ENCODE measurements at regions not wholly inside any gene's neighbourhood (a gene's known extent, or its start where the extent isn't known, plus 50 kb on each side); places are given as distances from the start of the nearest gene placed in this dataset.

- ATAC-seq, result no peak
- no peak overlapping the region for H3K27ac Mint-ChIP-seq
- no peaks in the 10 kb centered on the region for H3K36me3 Mint-ChIP-seq
Observed at GRCh38 chr2:56648802-56649201, 465.0 kb downstream of the CCDC85A start.

GRCh38 chr2:56654936-56655335 is 471.1 kb downstream of the CCDC85A start:
- ATAC-seq (no peak), DNase-seq (ENCODE audit: low spot score in 2 of 2) (no peak)
- H3K36me3 Mint-ChIP-seq, result no peaks in the 10 kb centered on the region
- H3K27ac Mint-ChIP-seq, result no peak overlapping the region
- H3K9me3 Mint-ChIP-seq, result peaks cover 15 to 23% of the 10 kb centered on the region in 2 donors

More at GRCh38 chr2:56648802-56649201, 465.0 kb downstream of the CCDC85A start:
- H3K9me3 Mint-ChIP-seq, result peaks cover 7 to 12% of the 10 kb centered on the region in 2 donors
- no peak for DNase-seq (ENCODE audit: low spot score in 2 of 2)

DNA sequence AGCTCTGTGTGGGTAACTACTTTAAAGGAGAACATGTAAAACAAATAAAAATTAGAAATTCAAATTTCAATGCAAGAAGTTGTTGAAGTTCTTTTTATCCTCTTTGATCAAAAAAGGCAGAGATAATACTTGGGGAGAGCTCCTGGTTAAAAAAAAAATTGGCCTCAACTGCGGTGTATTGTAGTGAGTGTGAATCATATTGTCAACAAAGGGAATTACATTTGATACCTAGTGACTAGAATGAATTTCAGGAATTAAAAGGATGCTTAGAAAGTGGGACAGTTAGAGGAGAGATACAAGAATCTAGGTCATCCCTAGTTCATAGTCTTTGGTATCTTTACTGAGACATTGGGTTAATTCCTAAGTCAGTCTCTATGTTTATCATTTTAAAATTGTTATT is 473.0 kb downstream of the CCDC85A start:
- Mint-ChIP-seq H3K9me3 (peaks cover 14 to 22% of the 10 kb centered on the region in 2 donors), H3K27ac (no peak overlapping the region), H3K36me3 (no peaks in the 10 kb centered on the region)
- no peak for ATAC-seq
- no peak for DNase-seq (ENCODE audit: low spot score in 2 of 2)

DNA sequence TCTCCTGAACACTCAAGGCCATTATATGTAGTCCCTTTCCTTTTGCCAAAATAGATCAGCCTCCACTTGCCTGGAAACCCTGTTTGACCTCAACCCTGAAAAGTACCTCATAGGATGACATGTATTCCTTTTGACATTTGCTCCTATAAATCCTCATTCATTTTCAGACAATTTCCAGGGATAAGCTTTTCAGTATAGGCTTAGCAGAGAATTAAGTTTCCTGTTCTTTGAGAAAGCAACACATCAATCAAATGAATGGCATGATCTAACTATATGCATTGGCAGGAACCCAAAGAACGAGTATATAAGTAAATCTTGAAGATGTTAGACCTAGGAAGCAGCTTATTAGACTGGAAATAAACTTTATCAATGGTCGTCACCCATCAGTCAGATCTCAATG is 483.0 kb downstream of the CCDC85A start:
- no peak overlapping the region for H3K27ac Mint-ChIP-seq
- peaks cover 0 to 4% of the 10 kb centered on the region in 2 donors for H3K36me3 Mint-ChIP-seq

GRCh38 chr2:56671973-56672569 is 488.3 kb downstream of the CCDC85A start:
- Mint-ChIP-seq H3K9me3 (peaks cover 23 to 34% of the 10 kb centered on the region in 2 donors), H3K36me3 (peaks cover 0 to 11% of the 10 kb centered on the region in 2 donors), H3K27ac (no peak overlapping the region)
- no peak for ATAC-seq
- DNase-seq (ENCODE audit: low spot score in 2 of 2), result no peak

More for the DNA sequence above, 483.0 kb downstream of the CCDC85A start:
- ATAC-seq (no peak), DNase-seq (ENCODE audit: low spot score in 2 of 2) (no peak)
- peaks cover 21 to 25% of the 10 kb centered on the region in 2 donors for H3K9me3 Mint-ChIP-seq

GRCh38 chr2:56674084-56674483 is 490.3 kb downstream of the CCDC85A start:
- DNase-seq (ENCODE audit: low spot score in 2 of 2), result no peak
- H3K36me3 Mint-ChIP-seq, result peaks cover 0 to 11% of the 10 kb centered on the region in 2 donors
- H3K27ac Mint-ChIP-seq, result no peak overlapping the region
- H3K9me3 Mint-ChIP-seq, result peaks cover 18 to 29% of the 10 kb centered on the region in 2 donors
- ATAC-seq, result no peak

- Mint-ChIP-seq H3K27ac (no peak overlapping the region), H3K9me3 (peaks cover 9 to 18% of the 10 kb centered on the region in 2 donors), H3K36me3 (peaks cover 0 to 10% of the 10 kb centered on the region in 2 donors)
- DNase-seq (ENCODE audit: low spot score in 2 of 2), result no peak
- ATAC-seq, result no peak
Observed at GRCh38 chr2:56676966-56677365, 493.2 kb downstream of the CCDC85A start.

- H3K27ac Mint-ChIP-seq, result no peak overlapping the region
- DNase-seq (ENCODE audit: low spot score in 2 of 2) (no peak), ATAC-seq (no peak)
- peaks cover 9% of the 10 kb centered on the region in 2 donors for H3K9me3 Mint-ChIP-seq
- H3K36me3 Mint-ChIP-seq, result no peaks in the 10 kb centered on the region
Observed at GRCh38 chr2:56680971-56681631, 497.3 kb downstream of the CCDC85A start.

DNA sequence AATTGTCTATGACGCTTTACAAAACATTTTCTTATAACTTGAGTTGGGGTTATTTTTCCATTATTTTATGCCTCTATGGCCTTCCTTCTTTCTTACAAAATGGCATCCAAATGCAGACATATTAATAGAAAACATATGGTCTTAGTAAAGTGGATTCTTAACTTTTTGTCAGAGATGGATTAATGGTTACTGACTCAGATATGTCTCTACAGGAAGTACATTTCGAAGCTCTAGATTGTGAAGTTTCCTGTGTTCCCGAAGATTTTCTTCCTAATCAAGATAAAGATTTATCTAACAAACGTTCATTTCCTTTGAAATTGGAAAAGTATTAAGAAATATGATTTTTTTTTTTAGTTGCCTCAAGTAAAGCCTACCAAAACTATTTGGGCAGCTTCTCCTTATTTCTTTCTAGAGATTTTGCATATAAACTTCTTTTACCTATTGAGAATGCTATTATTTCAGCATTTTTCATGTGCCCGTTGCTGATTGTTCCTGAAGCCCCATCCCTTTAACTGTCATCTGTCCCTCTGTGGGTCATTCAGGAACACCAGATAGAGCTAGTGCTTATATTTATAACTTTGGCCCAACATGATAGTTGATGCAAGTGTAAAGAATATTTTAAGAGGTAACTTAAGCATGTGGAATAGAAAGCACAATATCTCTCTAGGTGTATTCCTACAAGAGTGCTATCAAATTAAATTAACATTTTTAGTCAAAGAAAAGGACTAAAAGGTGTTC is 498.0 kb downstream of the CCDC85A start:
- no peak overlapping the region for H3K27ac Mint-ChIP-seq
- H3K9me3 Mint-ChIP-seq, result peaks cover 9% of the 10 kb centered on the region in 2 donors
- ATAC-seq, result no peak
- DNase-seq (ENCODE audit: low spot score in 2 of 2), result no peak
- no peaks in the 10 kb centered on the region for H3K36me3 Mint-ChIP-seq

DNA sequence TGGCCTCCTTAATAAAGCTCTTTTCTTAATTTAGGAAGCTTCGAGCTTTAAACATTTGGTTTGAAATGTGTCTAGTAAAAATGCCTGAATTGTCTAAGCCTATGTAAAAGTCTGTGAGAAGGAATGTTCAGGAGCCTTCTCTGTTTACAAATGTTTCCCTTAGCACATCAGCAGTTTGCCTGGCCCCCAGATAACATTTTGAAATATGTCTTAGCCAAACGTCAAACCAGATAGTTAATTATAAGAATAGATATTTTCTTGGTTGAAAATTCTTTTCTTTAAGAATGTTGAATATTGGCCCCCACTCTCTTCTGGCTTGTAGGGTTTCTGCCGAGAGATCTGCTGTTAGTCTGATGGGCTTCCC is 498.6 kb downstream of the CCDC85A start:
- Mint-ChIP-seq H3K27ac (no peak overlapping the region), H3K9me3 (peaks cover 6 to 9% of the 10 kb centered on the region in 2 donors), H3K36me3 (no peaks in the 10 kb centered on the region)
- DNase-seq (ENCODE audit: low spot score in 2 of 2) (no peak), ATAC-seq (no peak)

DNA sequence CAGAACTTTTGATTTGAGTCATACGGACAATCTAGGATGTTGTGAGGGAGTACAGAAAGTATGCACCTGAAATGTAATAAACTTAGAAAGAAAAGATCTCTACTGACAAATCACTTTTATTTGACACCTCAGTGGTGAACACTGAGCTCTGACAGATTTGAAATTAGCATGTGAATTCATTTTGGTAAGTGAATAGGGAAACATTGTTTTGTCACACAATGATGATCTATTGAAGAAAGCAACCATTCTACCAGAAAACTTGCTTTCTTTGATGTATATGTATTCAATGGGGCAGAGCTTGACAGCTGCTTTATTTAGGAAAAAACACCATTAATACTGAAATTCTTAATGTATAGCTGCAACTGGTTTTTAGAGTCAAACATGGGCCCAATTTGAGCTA is 500.5 kb downstream of the CCDC85A start:
- no peak for DNase-seq (ENCODE audit: low spot score in 2 of 2)
- peaks cover 11 to 12% of the 10 kb centered on the region in 2 donors for H3K9me3 Mint-ChIP-seq
- no peak overlapping the region for H3K27ac Mint-ChIP-seq
- ATAC-seq, result no peak
- H3K36me3 Mint-ChIP-seq, result no peaks in the 10 kb centered on the region

DNA sequence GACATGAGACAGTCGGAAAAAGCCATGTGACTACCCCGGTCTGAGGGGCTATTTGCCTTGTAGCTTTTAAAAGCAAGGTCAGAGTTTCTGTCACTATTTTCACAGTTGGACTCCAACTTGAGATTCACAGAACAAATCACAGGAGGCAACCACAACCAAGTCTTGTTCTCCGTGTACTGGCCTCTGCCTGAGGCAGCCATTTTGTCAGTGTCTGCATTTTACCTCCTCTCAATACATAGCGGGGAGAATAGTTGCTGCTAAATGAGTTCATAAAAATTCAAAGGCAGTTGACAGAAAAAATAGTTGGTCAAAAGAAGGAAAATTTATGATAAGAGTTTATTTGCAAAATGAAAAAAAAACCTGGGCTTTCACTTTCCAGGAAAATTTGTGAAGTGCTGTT is 501.4 kb downstream of the CCDC85A start:
- peaks cover 11 to 12% of the 10 kb centered on the region in 2 donors for H3K9me3 Mint-ChIP-seq
- ATAC-seq (no peak), DNase-seq (ENCODE audit: low spot score in 2 of 2) (no peak)
- no peaks in the 10 kb centered on the region for H3K36me3 Mint-ChIP-seq
- no peak overlapping the region for H3K27ac Mint-ChIP-seq

- Mint-ChIP-seq H3K9me3 (peaks cover 12 to 17% of the 10 kb centered on the region in 2 donors), H3K36me3 (no peaks in the 10 kb centered on the region), H3K27ac (no peak overlapping the region)
- ATAC-seq (no peak), DNase-seq (ENCODE audit: low spot score in 2 of 2) (no peak)
Observed at GRCh38 chr2:56687169-56687568, 503.4 kb downstream of the CCDC85A start.

- Mint-ChIP-seq H3K36me3 (no peaks in the 10 kb centered on the region), H3K9me3 (peaks cover 12 to 19% of the 10 kb centered on the region in 2 donors), H3K27ac (no peak overlapping the region)
- ATAC-seq (no peak), DNase-seq (ENCODE audit: low spot score in 2 of 2) (no peak)
Observed at GRCh38 chr2:56688661-56689060, 504.9 kb downstream of the CCDC85A start.

- Mint-ChIP-seq H3K9me3 (peaks cover 13 to 23% of the 10 kb centered on the region in 2 donors), H3K27ac (no peak overlapping the region), H3K36me3 (no peaks in the 10 kb centered on the region)
- DNase-seq (ENCODE audit: low spot score in 2 of 2), result no peak
- no peak for ATAC-seq
Observed at GRCh38 chr2:56693501-56693900, 509.7 kb downstream of the CCDC85A start.

GRCh38 chr2:56703001-56703400 is 519.2 kb downstream of the CCDC85A start:
- Mint-ChIP-seq H3K27ac (no peak overlapping the region), H3K9me3 (peaks cover 18 to 21% of the 10 kb centered on the region in 2 donors), H3K36me3 (no peaks in the 10 kb centered on the region)
- DNase-seq (ENCODE audit: low spot score in 2 of 2), result no peak
- no peak for ATAC-seq

DNA sequence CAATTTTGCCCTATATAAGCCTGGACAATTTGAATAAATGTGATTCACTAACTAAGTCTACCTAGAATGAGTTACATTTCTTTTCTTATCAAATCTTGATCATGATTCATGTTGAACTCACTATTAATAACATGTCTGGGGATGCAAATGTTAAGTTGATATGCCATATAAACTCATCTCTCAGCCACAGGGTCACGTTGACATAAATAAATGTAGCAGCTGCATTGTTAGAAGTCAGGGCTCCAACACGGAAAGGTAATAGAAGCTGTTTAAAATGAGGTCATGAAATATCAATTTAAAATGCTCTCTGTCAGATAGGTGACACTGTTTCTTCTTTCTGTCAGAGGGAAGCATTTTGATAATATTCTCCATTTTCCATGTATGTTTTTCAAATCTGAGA is 521.9 kb downstream of the CCDC85A start:
- DNase-seq (ENCODE audit: low spot score in 2 of 2) (no peak), ATAC-seq (no peak)
- Mint-ChIP-seq H3K9me3 (peaks cover 13 to 20% of the 10 kb centered on the region in 2 donors), H3K27ac (no peak overlapping the region), H3K36me3 (no peaks in the 10 kb centered on the region)

All from activated naive CD4-positive, alpha-beta T cell treated with anti-CD3 and anti-CD28 coated beads, Interleukin-2, amount 50 U/mL, for 72 hours (primary cell).